HG03159 (cell line): ENCODE measurements at regions not wholly inside any gene's neighbourhood (a gene's known extent, or its start where the extent isn't known, plus 50 kb on each side); places are given as distances from the start of the nearest gene placed in this dataset.
"Not testable (repeated sequence)": the region's sequence is repeated elsewhere in the genome, so short reads cannot be mapped to it uniquely, and the experiment has no call there.

Experiments used
- ATAC-seq: cut with Tn5 transposase; IDR thresholded peaks from one replicate; pipeline ENCODE4 v1.9.1; 2021; ENCODE audit warnings: mild to moderate bottlenecking, moderate library complexity; ENCODE audit not compliant: unreplicated experiment

GRCh38 chr15:96466389-96466947 is 136.0 kb downstream of the NR2F2 start:
- ATAC-seq: no peak

GRCh38 chr15:96468036-96468435 is 137.5 kb downstream of the NR2F2 start:
- no peak for ATAC-seq

GRCh38 chr15:96470681-96471310 is 140.3 kb downstream of the NR2F2 start:
- no peak for ATAC-seq

GRCh38 chr15:96472681-96473080 is 142.2 kb downstream of the NR2F2 start:
- no peak for ATAC-seq

GRCh38 chr15:96473556-96473955 is 143.1 kb downstream of the NR2F2 start:
- no peak for ATAC-seq

- ATAC-seq: no peak
These were observed 143.7 kb downstream of the NR2F2 start for GRCh38 chr15:96474231-96474664.

GRCh38 chr15:96477227-96477626 is 146.7 kb downstream of the NR2F2 start:
- no peak for ATAC-seq

- not testable (repeated sequence) for ATAC-seq
These were observed 153.9 kb downstream of the NR2F2 start for GRCh38 chr15:96484412-96484811.

- ATAC-seq: no peak
These were observed 154.3 kb downstream of the NR2F2 start for GRCh38 chr15:96484830-96485229.

- ATAC-seq: no peak
These were observed 156.7 kb downstream of the NR2F2 start for GRCh38 chr15:96487245-96487644.

GRCh38 chr15:96491066-96491699 is 160.7 kb downstream of the NR2F2 start:
- not testable (repeated sequence) for ATAC-seq

GRCh38 chr15:96491700-96492644 is 161.5 kb downstream of the NR2F2 start:
- not testable (repeated sequence) for ATAC-seq

GRCh38 chr15:96494505-96494904 is 164.0 kb downstream of the NR2F2 start:
- ATAC-seq: no peak

GRCh38 chr15:96495386-96495785 is 164.9 kb downstream of the NR2F2 start:
- ATAC-seq: no peak

GRCh38 chr15:96497951-96498350 is 167.5 kb downstream of the NR2F2 start:
- no peak for ATAC-seq

GRCh38 chr15:96500508-96500907 is 170.0 kb downstream of the NR2F2 start:
- no peak for ATAC-seq

- no peak for ATAC-seq
These were observed 170.9 kb downstream of the NR2F2 start for GRCh38 chr15:96501362-96501761.

- no peak for ATAC-seq
These were observed 171.7 kb downstream of the NR2F2 start for GRCh38 chr15:96502196-96502595.

- no peak for ATAC-seq
These were observed 172.8 kb downstream of the NR2F2 start for GRCh38 chr15:96503276-96503675.

GRCh38 chr15:96504371-96504770 is 173.9 kb downstream of the NR2F2 start:
- ATAC-seq: no peak

- ATAC-seq: no peak
These were observed 174.5 kb downstream of the NR2F2 start for GRCh38 chr15:96505014-96505413.
